Activated T-cell treated with anti-CD3 and anti-CD28 coated beads, Interleukin-2, amount 50 U/mL, for 24 hours (primary cell): ENCODE measurements at regions not wholly inside any gene's neighbourhood (a gene's known extent, or its start where the extent isn't known, plus 50 kb on each side); places are given as distances from the start of the nearest gene placed in this dataset.
"Not testable (repeated sequence)": the region's sequence is repeated elsewhere in the genome, so short reads cannot be mapped to it uniquely, and the experiment has no call there.

Experiments used
- DNase-seq: peaks from one replicate; pipeline ENCODE4 v3.0.0-alpha.2; 2020
- H3K27ac Mint-ChIP-seq: 2 replicates; pipeline ENCODE4 v1.8.0; 2020; ENCODE audit warnings: mild to moderate bottlenecking, mixed read lengths
- H3K27me3 Mint-ChIP-seq: 2 replicates; pipeline ENCODE4 v1.8.0; 2020; ENCODE audit warnings: mixed read lengths
- H3K36me3 Mint-ChIP-seq: 2 replicates; pipeline ENCODE4 v1.8.0; 2020; ENCODE audit warnings: low read depth, mixed read lengths
- H3K4me1 Mint-ChIP-seq: 2 replicates; pipeline ENCODE4 v1.8.0; 2020; ENCODE audit warnings: low read depth, mixed read lengths
- H3K4me3 Mint-ChIP-seq: 2 replicates; pipeline ENCODE4 v1.8.0; 2020; ENCODE audit warnings: mild to moderate bottlenecking, moderate library complexity, mixed read lengths
- H3K9me3 Mint-ChIP-seq: 2 replicates; pipeline ENCODE4 v1.8.0; 2020; ENCODE audit warnings: mixed read lengths

GRCh38 chr16:61148930-61149329 is 887.3 kb downstream of the CDH8 start:
- Mint-ChIP-seq H3K27me3 (no peaks in the 10 kb centered on the region), H3K36me3 (no peaks in the 10 kb centered on the region), H3K4me1 (no peaks in the 10 kb centered on the region), H3K4me3 (no peak overlapping the region), H3K9me3 (peaks cover 38% of the 10 kb centered on the region), H3K27ac (no peak overlapping the region)
- no peak for DNase-seq

DNA sequence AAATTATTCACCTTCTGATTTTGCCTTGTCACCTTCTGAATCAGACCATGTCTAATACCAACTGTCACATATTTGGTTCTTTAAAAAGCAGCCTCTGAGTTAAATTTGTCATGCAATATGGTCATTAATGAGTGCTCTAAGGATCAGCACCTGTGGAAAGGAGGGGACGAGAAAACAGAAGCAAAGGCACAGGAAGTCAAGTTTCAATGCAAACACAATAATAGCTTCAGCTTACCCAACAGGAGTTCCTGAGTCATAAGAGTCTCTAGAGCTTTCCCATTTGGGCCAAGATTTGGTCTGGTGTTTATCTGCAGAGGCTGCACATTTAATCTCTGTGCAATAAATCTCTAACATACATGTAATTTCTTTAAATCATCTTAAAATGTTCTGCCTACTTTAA is 889.8 kb downstream of the CDH8 start:
- Mint-ChIP-seq H3K27ac (no peak overlapping the region), H3K27me3 (no peaks in the 10 kb centered on the region), H3K36me3 (no peaks in the 10 kb centered on the region), H3K4me1 (no peaks in the 10 kb centered on the region), H3K9me3 (peaks cover 48% of the 10 kb centered on the region), H3K4me3 (no peak overlapping the region)
- DNase-seq, result no peak

DNA sequence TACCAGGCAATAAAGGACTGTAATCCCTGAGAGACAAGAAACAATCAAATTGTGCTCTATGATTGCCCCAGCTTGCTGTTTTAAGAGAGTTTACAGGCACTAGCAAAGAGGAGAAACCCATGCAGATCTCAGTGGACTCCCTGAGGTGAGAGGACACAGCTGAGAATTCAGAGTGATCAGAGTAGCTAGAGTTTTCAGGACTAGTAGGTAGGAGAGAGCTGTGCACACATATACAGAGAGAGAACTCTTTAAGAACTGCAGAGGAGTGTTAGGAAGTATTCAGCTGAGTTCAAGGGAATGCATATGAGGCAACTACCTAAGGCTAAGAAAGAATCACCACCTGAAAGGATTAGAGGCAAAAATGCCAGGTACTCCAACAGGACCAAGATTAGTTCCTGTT is 904.8 kb downstream of the CDH8 start:
- H3K4me3 Mint-ChIP-seq, result no peak overlapping the region

DNA sequence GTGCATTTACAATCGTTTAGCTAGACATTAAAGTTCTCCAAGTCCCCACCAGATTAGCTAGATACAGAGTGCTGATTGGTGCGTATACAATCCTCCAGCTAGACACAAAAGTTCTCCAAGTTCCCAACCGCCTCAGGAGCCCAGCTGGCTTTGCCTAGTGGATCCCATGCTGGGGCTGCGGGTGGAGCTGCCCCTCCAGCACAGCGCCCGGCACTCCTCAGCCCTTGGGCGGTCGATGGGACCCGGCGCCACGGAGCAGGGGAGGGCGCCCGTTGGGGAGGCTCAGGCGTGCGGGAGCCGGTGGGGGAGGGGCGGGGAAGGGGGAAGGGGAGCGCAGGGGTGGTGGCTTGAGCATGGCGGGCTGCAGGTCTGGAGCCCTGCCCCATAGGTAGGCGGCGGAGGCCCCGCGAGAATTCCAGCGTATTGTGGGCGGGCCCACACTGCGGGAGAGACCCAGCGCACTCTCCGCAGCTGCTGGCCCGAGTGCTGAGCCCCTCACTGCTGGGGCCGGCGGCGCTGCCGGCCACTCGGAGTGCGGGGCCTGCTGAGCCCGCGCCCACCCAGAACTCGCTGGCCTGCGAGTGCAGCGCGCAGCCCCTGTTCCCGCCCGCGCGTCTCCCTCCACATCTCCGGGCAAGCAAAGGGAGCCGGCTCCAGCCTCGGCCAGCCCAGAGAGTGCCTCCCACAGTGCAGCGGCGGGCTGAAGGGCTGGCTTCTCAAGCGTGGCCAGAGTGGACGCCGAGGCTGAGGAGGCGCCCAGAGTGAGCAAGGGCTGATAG is 907.5 kb downstream of the CDH8 start:
- no peak overlapping the region for H3K27ac Mint-ChIP-seq
- H3K4me1 Mint-ChIP-seq, result no peaks in the 10 kb centered on the region
- no peaks in the 10 kb centered on the region for H3K36me3 Mint-ChIP-seq
- H3K27me3 Mint-ChIP-seq, result no peaks in the 10 kb centered on the region
- no peak for DNase-seq
- no peak overlapping the region for H3K4me3 Mint-ChIP-seq
- peaks cover 30% of the 10 kb centered on the region for H3K9me3 Mint-ChIP-seq

More for the DNA sequence above, 904.8 kb downstream of the CDH8 start:
- no peaks in the 10 kb centered on the region for H3K36me3 Mint-ChIP-seq
- no peaks in the 10 kb centered on the region for H3K4me1 Mint-ChIP-seq
- no peak overlapping the region for H3K27ac Mint-ChIP-seq
- DNase-seq, result no peak
- H3K27me3 Mint-ChIP-seq, result no peaks in the 10 kb centered on the region
- H3K9me3 Mint-ChIP-seq, result peaks cover 22% of the 10 kb centered on the region

- H3K4me3 Mint-ChIP-seq, result no peak overlapping the region
- DNase-seq, result no peak
- H3K27me3 Mint-ChIP-seq, result no peaks in the 10 kb centered on the region
- H3K4me1 Mint-ChIP-seq, result no peaks in the 10 kb centered on the region
- no peaks in the 10 kb centered on the region for H3K36me3 Mint-ChIP-seq
- peaks cover 23% of the 10 kb centered on the region for H3K9me3 Mint-ChIP-seq
- H3K27ac Mint-ChIP-seq, result no peak overlapping the region
Measured at GRCh38 chr16:61105544-61105943, 930.7 kb downstream of the CDH8 start.

DNA sequence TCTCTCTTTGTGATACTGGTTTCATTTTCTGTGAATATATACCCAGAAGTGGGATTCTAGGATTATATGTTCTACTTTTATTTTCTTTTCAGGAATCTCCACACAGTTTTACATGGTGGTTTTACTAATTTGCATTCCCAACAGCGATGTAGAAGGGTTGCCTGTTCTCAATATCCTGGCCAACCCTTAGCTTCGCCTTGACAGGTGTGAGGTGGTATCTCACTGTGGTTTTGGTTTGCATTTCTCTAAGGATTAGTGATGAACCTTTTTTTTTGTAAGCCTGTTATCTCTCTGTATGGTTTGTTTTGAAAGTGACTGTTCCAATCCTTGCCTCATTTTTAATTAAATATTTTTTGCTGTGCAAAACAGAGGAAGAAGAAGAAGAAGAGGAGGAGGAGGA is 937.7 kb downstream of the CDH8 start:
- no peaks in the 10 kb centered on the region for H3K27me3 Mint-ChIP-seq
- peaks cover 24% of the 10 kb centered on the region for H3K9me3 Mint-ChIP-seq
- H3K4me1 Mint-ChIP-seq, result no peaks in the 10 kb centered on the region
- no peak overlapping the region for H3K27ac Mint-ChIP-seq
- no peak for DNase-seq
- no peak overlapping the region for H3K4me3 Mint-ChIP-seq
- H3K36me3 Mint-ChIP-seq, result no peaks in the 10 kb centered on the region

GRCh38 chr16:61091300-61091699 is 944.9 kb downstream of the CDH8 start:
- not testable (repeated sequence) for H3K36me3 Mint-ChIP-seq, H3K4me1 Mint-ChIP-seq, H3K27me3 Mint-ChIP-seq, H3K4me3 Mint-ChIP-seq, H3K27ac Mint-ChIP-seq, DNase-seq
- peaks cover 32% of the 10 kb centered on the region for H3K9me3 Mint-ChIP-seq

GRCh38 chr16:61083711-61084110 is 952.5 kb downstream of the CDH8 start:
- no peak overlapping the region for H3K4me3 Mint-ChIP-seq
- H3K27me3 Mint-ChIP-seq, result no peaks in the 10 kb centered on the region
- no peaks in the 10 kb centered on the region for H3K4me1 Mint-ChIP-seq
- H3K27ac Mint-ChIP-seq, result no peak overlapping the region
- no peaks in the 10 kb centered on the region for H3K36me3 Mint-ChIP-seq
- no peak for DNase-seq
- peaks cover 34% of the 10 kb centered on the region for H3K9me3 Mint-ChIP-seq

GRCh38 chr16:61074324-61074723 is 961.9 kb downstream of the CDH8 start:
- H3K36me3 Mint-ChIP-seq, result no peaks in the 10 kb centered on the region
- H3K9me3 Mint-ChIP-seq, result peaks cover 29% of the 10 kb centered on the region
- no peaks in the 10 kb centered on the region for H3K27me3 Mint-ChIP-seq
- H3K4me1 Mint-ChIP-seq, result no peaks in the 10 kb centered on the region
- H3K27ac Mint-ChIP-seq, result no peak overlapping the region
- H3K4me3 Mint-ChIP-seq, result no peak overlapping the region
- DNase-seq, result no peak

DNA sequence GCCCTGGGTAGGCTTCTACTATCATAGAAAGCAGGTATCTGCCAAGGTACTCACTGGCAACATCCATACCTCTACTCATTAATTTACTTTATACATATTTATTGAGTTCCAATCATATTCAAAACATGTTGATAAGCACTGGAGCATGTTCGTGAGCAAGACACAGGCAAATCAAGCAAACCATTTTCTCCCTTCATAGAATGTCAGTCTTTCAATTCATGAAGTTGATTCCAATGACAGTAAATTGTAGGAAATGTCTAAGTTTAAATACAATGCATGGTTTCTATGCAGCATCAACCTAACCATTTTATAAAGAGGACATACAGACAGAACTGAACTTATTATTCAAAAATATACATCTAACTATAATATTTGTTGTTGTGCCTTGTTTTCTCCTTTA is 978.6 kb downstream of the CDH8 start:
- Mint-ChIP-seq H3K4me3 (no peak overlapping the region), H3K27me3 (no peaks in the 10 kb centered on the region), H3K9me3 (peaks cover 21% of the 10 kb centered on the region), H3K36me3 (no peaks in the 10 kb centered on the region), H3K4me1 (no peaks in the 10 kb centered on the region), H3K27ac (no peak overlapping the region)
- DNase-seq, result no peak

DNA sequence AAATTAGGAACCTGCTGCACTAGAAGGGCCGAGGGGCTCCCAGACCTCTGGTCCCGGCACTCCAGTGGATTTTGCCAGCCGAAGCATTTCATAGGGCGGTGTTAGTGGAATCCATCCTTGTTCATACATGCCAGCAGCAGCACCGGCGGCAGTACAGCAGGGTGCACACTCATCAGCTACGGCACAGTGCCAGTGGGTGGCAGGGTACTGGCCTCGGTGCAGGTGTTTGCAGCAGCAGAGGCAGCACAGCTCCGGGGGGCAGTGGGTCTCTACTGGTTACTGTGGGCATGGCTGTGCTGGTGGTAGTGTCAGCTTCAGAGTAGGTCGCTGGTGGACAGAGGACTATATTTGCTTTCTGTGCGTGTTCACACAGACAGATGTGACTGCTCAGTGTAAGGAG is 985.7 kb downstream of the CDH8 start:
- Mint-ChIP-seq H3K4me3 (no peak overlapping the region), H3K27me3 (no peaks in the 10 kb centered on the region)

GRCh38 chr16:61045931-61046330 is 990.3 kb downstream of the CDH8 start:
- no peaks in the 10 kb centered on the region for H3K27me3 Mint-ChIP-seq
- H3K4me1 Mint-ChIP-seq, result no peaks in the 10 kb centered on the region
- H3K27ac Mint-ChIP-seq, result no peak overlapping the region
- H3K36me3 Mint-ChIP-seq, result no peaks in the 10 kb centered on the region
- no peak overlapping the region for H3K4me3 Mint-ChIP-seq
- peaks cover 29% of the 10 kb centered on the region for H3K9me3 Mint-ChIP-seq
- no peak for DNase-seq

More for the DNA sequence above, 985.7 kb downstream of the CDH8 start:
- Mint-ChIP-seq H3K27ac (no peak overlapping the region), H3K36me3 (no peaks in the 10 kb centered on the region), H3K4me1 (no peaks in the 10 kb centered on the region), H3K9me3 (peaks cover 25% of the 10 kb centered on the region)
- DNase-seq, result no peak

DNA sequence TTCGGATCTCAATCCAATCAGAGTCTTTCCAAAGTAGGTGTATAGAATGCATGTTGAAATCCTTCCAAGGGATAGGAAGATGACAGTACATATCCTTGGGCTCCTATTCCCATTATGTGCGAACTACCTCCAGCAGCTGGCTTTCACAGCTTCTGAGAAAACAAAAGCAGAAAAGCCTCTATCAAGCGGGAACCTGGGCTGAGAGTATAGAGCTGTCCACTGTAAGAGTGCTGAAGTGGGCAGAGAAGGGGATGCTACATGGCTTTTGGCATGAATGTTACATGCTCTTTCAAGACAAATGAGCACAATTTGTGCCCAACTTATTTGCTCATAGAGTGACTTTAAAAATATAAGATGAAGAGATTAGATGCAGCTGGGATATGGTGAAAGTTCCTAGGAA is 993.5 kb downstream of the CDH8 start:
- H3K4me1 Mint-ChIP-seq, result no peaks in the 10 kb centered on the region
- H3K9me3 Mint-ChIP-seq, result peaks cover 23% of the 10 kb centered on the region
- no peaks in the 10 kb centered on the region for H3K36me3 Mint-ChIP-seq
- no peak for DNase-seq
- H3K27me3 Mint-ChIP-seq, result no peaks in the 10 kb centered on the region
- H3K4me3 Mint-ChIP-seq, result no peak overlapping the region
- no peak overlapping the region for H3K27ac Mint-ChIP-seq

DNA sequence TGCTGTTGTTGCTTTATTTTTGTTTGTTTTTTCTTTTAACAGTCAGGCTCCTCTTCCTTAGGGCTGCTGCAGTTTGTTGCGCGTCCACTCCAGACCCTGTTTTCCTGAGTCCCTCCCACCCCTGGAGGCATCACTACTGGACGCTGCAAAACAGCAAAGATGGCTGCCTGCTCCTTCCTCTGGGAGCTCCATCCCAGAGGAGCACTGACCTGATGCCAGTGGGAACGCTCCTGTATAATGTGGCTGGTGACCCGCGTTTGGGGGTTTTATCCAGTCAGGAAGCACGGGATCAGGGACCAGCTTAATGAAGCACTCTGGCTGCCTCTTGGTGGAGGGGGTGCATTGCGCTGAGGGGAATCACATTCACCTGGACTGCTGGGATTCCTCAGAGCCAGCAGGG is 1005.6 kb downstream of the CDH8 start:
- no peak for DNase-seq
- Mint-ChIP-seq H3K4me1 (no peaks in the 10 kb centered on the region), H3K27me3 (no peaks in the 10 kb centered on the region), H3K27ac (no peak overlapping the region), H3K36me3 (no peaks in the 10 kb centered on the region), H3K9me3 (peaks cover 30% of the 10 kb centered on the region), H3K4me3 (no peak overlapping the region)

GRCh38 chr16:61024180-61024900 is 1011.9 kb downstream of the CDH8 start:
- H3K9me3 Mint-ChIP-seq, result peaks cover 33% of the 10 kb centered on the region
- H3K4me1 Mint-ChIP-seq, result no peaks in the 10 kb centered on the region
- DNase-seq, result no peak
- no peaks in the 10 kb centered on the region for H3K36me3 Mint-ChIP-seq
- no peak overlapping the region for H3K27ac Mint-ChIP-seq
- no peak overlapping the region for H3K4me3 Mint-ChIP-seq
- H3K27me3 Mint-ChIP-seq, result no peaks in the 10 kb centered on the region
